Left lung (tissue), 4 donors: ENCODE measurements at regions not wholly inside any gene's neighbourhood (a gene's known extent, or its start where the extent isn't known, plus 50 kb on each side); places are given as distances from the start of the nearest gene placed in this dataset.
A peak's percentile ranks its signal among the peaks of the same experiment; 100 is the strongest.

Source experiments
- ATAC-seq: fragments of 200-7000 bp; cut with Tn5 transposase; one replicate; pipeline ENCODE4 v1.9.1; 2020; ENCODE audit warnings: moderate library complexity
- DNase-seq, 4 donors: peaks; one replicate each; pipeline ENCODE4 v3.0.0-alpha.2; 2013 to 2020
- H3K27ac ChIP-seq, 2 donors: fragments of 200-600 bp; sonication (generic) in 1 of 2; one replicate each; pipeline versions ENCODE4 v1.5.0 to v1.8.0; 2020 to 2021
- H3K27me3 ChIP-seq, 2 donors: fragments of 200-600 bp; sonication (generic) in 1 of 2; one replicate each; pipeline versions ENCODE4 v1.5.0 to v1.8.0; 2020 to 2021
- H3K36me3 ChIP-seq, 2 donors: fragments of 200-600 bp; sonication (generic) in 1 of 2; one replicate each; pipeline versions ENCODE4 v1.5.0 to v1.8.0; 2020 to 2021
- H3K4me1 ChIP-seq, 2 donors: fragments of 200-600 bp; one replicate each; pipeline ENCODE4 v1.8.0; 2021
- H3K4me3 ChIP-seq, 2 donors: fragments of 200-600 bp; sonication (generic) in 1 of 2; one replicate each; pipeline versions ENCODE4 v1.5.0 to v1.8.0; 2020 to 2021; ENCODE audit warnings: mild to moderate bottlenecking in 1 of 2
- H3K9me3 ChIP-seq, 2 donors: fragments of 200-600 bp; sonication (generic) in 1 of 2; one replicate each; pipeline versions ENCODE4 v1.5.0 to v1.8.0; 2020 to 2021
- intact Hi-C, 2 donors: fragments of 100-400 bp; cut with DNase I; formaldehyde crosslinking; loops; one replicate each; pipeline versions ENCODE4 v1.11.2 to v1.14.2; 2022
- TF ChIP-seq, protein P1 (sequence below), 2 donors: fragments of 200-600 bp; sonication (generic) in 1 of 2; IDR thresholded peaks; one replicate each; pipeline versions ENCODE4 v1.5.0 to v1.8.0; 2021; ENCODE audit warnings: antibody characterized with exemption in 2 of 2
- donor health status: DM: no; HTN: yes; CAD: no.
- donor health status: DM: no; HTN: no; CAD: no.

- no peak for ATAC-seq
- TF ChIP-seq, protein P1, sequence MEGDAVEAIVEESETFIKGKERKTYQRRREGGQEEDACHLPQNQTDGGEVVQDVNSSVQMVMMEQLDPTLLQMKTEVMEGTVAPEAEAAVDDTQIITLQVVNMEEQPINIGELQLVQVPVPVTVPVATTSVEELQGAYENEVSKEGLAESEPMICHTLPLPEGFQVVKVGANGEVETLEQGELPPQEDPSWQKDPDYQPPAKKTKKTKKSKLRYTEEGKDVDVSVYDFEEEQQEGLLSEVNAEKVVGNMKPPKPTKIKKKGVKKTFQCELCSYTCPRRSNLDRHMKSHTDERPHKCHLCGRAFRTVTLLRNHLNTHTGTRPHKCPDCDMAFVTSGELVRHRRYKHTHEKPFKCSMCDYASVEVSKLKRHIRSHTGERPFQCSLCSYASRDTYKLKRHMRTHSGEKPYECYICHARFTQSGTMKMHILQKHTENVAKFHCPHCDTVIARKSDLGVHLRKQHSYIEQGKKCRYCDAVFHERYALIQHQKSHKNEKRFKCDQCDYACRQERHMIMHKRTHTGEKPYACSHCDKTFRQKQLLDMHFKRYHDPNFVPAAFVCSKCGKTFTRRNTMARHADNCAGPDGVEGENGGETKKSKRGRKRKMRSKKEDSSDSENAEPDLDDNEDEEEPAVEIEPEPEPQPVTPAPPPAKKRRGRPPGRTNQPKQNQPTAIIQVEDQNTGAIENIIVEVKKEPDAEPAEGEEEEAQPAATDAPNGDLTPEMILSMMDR (IDR thresholded peaks at IDR 0.05) = no peak
- Histone ChIP-seq H3K27ac (no peak overlapping the region), H3K27me3 (no peaks in the 10 kb centered on the region), H3K9me3 (no peaks in the 10 kb centered on the region), H3K36me3 (no peaks in the 10 kb centered on the region), H3K4me1 (no peaks in the 10 kb centered on the region), H3K4me3 (no peak overlapping the region)
- intact Hi-C loops = no loop called here
- no peak for DNase-seq
Observed at GRCh38 chrX:137233478-137233877, 199.7 kb upstream of the GPR101 start.

DNA sequence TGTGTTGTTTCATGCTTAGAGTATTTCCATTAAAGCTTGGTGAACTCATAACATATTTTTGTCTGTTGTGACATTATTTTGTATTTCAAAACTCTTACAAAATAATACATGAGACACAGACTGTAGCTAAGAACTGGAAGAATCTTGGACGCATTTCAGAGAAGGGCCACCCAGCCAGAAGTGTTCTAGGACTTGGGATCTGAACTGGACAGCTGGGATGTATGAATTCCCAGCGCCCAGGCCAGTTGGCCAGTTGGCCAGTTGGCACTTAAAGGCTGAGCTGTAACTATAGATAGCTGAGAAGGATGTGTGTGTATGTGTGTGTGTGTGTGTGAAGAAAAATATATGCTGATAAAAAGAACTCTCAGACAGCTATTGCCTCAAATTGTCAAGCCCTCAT is 193.4 kb upstream of the GPR101 start:
- DNase-seq = peak in 2 of 4 donors; percentile 83 to 92
- Histone ChIP-seq H3K9me3 (no peaks in the 10 kb centered on the region), H3K27me3 (no peaks in the 10 kb centered on the region), H3K36me3 (no peaks in the 10 kb centered on the region), H3K4me3 (no peak overlapping the region), H3K4me1 (no peaks in the 10 kb centered on the region), H3K27ac (no peak overlapping the region)
- peak; percentile 38 for ATAC-seq
- intact Hi-C loops = no loop called here
- TF ChIP-seq, protein P1 (IDR thresholded peaks at IDR 0.05) = no peak

DNA sequence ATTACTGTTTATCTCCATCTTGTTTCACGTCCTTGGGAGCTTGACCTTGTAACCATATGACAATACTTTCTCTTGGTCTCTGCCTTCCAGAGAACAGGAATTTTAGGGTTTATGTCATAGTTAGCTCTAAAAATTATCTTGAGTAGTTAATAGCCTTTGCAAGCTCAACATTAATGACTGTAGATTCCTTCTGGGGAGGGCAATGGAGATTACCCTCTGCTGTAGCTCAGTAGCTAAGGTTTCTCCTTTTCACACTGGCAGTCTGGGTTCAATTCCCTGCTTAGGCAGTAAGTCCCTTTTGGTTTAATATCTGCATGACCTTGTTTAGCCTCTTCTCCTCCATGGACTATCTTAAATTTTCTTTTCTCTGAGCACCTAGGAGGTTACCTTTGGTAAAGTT is 181.7 kb upstream of the GPR101 start:
- Histone ChIP-seq H3K4me3 (no peak overlapping the region), H3K9me3 (no peaks in the 10 kb centered on the region), H3K27ac (no peak overlapping the region), H3K4me1 (no peaks in the 10 kb centered on the region), H3K27me3 (no peaks in the 10 kb centered on the region), H3K36me3 (no peaks in the 10 kb centered on the region)
- TF ChIP-seq, protein P1 (IDR thresholded peaks at IDR 0.05) = no peak
- intact Hi-C loops = no loop called here
- DNase-seq (no peak), ATAC-seq (no peak)

DNA sequence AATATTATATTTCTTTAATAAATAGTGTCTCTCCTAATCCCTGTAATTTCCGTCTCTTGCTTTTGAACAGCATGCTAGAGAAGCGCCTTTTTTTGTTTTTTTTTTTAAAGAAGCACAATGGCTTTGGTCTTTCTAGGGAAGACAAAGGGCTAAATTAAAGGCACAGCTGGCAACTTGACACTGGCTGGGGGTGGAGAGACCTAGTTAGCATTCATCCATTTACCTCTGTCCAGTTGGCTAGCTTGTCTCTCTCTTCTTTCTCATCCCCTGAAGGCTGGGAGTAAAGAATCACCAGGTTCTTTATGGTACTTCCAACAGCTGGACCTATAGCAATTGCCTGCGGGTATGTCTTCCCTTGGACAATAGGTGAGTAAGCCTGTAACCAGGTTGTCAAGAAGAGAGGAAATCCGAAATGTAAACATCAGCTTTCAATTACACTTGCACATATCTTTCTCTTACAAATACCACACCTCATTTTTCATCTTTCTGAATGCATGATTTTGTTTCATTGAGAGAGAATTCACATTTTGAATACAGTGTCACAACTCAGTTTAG is 178.4 kb upstream of the GPR101 start:
- Histone ChIP-seq H3K4me1 (no peaks in the 10 kb centered on the region), H3K4me3 (no peak overlapping the region), H3K9me3 (no peaks in the 10 kb centered on the region), H3K36me3 (no peaks in the 10 kb centered on the region), H3K27ac (no peak overlapping the region), H3K27me3 (no peaks in the 10 kb centered on the region)
- TF ChIP-seq, protein P1 (IDR thresholded peaks at IDR 0.05) = no peak
- intact Hi-C loops = no loop called here
- DNase-seq (no peak), ATAC-seq (no peak)

- Histone ChIP-seq H3K36me3 (no peaks in the 10 kb centered on the region), H3K4me1 (no peaks in the 10 kb centered on the region), H3K27me3 (no peaks in the 10 kb centered on the region), H3K4me3 (no peak overlapping the region), H3K27ac (no peak overlapping the region), H3K9me3 (no peaks in the 10 kb centered on the region)
- ATAC-seq (no peak), DNase-seq (no peak)
- intact Hi-C loops = no loop called here
- TF ChIP-seq, protein P1 (IDR thresholded peaks at IDR 0.05) = no peak
Observed at GRCh38 chrX:137198040-137198439, 164.2 kb upstream of the GPR101 start.
